HG02759 (cell line): ENCODE measurements at regions not wholly inside any gene's neighbourhood (a gene's known extent, or its start where the extent isn't known, plus 50 kb on each side); places are given as distances from the start of the nearest gene placed in this dataset.

Experiments used
- ATAC-seq: cut with Tn5 transposase; IDR thresholded peaks from one replicate; pipeline ENCODE4 v1.9.1; 2021; ENCODE audit warnings: mild to moderate bottlenecking, moderate library complexity; ENCODE audit not compliant: unreplicated experiment

- ATAC-seq: no peak
Measured at GRCh38 chr6:22925920-22926789, 356.8 kb downstream of the HDGFL1 start.

GRCh38 chr6:22926790-22927354 lies 357.5 kb downstream of the HDGFL1 start:
- no peak for ATAC-seq

GRCh38 chr6:22928775-22929174 lies 359.4 kb downstream of the HDGFL1 start:
- no peak for ATAC-seq

GRCh38 chr6:22929311-22929985 lies 360.1 kb downstream of the HDGFL1 start:
- ATAC-seq: no peak

GRCh38 chr6:22940581-22941290 lies 371.4 kb downstream of the HDGFL1 start:
- ATAC-seq: no peak

- ATAC-seq: no peak
Measured at GRCh38 chr6:22942403-22942802, 373.0 kb downstream of the HDGFL1 start.

- ATAC-seq: no peak
Measured at GRCh38 chr6:22943327-22943726, 374.0 kb downstream of the HDGFL1 start.

- no peak for ATAC-seq
Measured at GRCh38 chr6:22949967-22950366, 380.6 kb downstream of the HDGFL1 start.

GRCh38 chr6:22952097-22952496 lies 382.7 kb downstream of the HDGFL1 start:
- no peak for ATAC-seq

- ATAC-seq: peak; percentile 60
Measured at GRCh38 chr6:22954749-22955385, 385.5 kb downstream of the HDGFL1 start.

GRCh38 chr6:22956029-22956681 lies 386.8 kb downstream of the HDGFL1 start:
- no peak for ATAC-seq

- ATAC-seq: no peak
Measured at GRCh38 chr6:22958677-22959076, 389.3 kb downstream of the HDGFL1 start.

GRCh38 chr6:22959571-22959970 lies 390.2 kb downstream of the HDGFL1 start:
- ATAC-seq: no peak

- ATAC-seq: no peak
Measured at GRCh38 chr6:22964334-22964733, 395.0 kb downstream of the HDGFL1 start.

- no peak for ATAC-seq
Measured at GRCh38 chr6:22965889-22966288, 396.5 kb downstream of the HDGFL1 start.

- no peak for ATAC-seq
Measured at GRCh38 chr6:22966691-22967422, 397.5 kb downstream of the HDGFL1 start.

GRCh38 chr6:22970004-22970403 lies 400.6 kb downstream of the HDGFL1 start:
- no peak for ATAC-seq

- ATAC-seq: no peak
Measured at GRCh38 chr6:22972771-22973170, 403.4 kb downstream of the HDGFL1 start.

- ATAC-seq: no peak
Measured at GRCh38 chr6:22975079-22975478, 405.7 kb downstream of the HDGFL1 start.

- no peak for ATAC-seq
Measured at GRCh38 chr6:22980446-22980845, 411.1 kb downstream of the HDGFL1 start.
